ENCODE measurements at regions not wholly inside any gene's neighbourhood (a gene's known extent, or its start where the extent isn't known, plus 50 kb on each side); places are given as distances from the start of the nearest gene placed in this dataset.

DNA sequence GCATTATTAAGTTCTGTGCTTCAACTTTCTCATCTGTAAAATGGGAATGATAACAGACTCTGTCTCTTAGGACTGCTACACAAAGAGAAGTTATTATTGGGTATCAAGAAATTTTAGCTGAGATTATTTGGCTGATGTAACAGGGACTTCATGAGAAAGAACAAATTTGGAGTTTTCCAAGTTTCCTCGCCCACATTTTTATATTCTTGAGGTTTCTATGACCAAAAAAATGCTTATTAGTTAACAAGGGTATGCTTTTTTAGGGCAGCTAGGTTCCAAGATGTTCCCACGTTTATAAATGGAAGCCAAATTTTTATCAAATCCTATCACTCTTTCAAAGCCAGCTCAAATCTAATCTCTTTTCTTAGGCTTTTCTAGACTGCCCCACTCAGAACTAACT is 50.6 kb upstream of the C3orf80 start:
- Histone ChIP-seq H3K4me3 (no peak overlapping the region), H3K4me1 (no peaks in the 10 kb centered on the region), H3K36me3 (no peaks in the 10 kb centered on the region), H3K9me3 (no peaks in the 10 kb centered on the region), H3K27me3 (no peaks in the 10 kb centered on the region), H3K27ac (no peak overlapping the region)
- WGBS, 4 donors, result 68 to 77% (median 69%) methylated on average over 2 of the region's 2 CpGs
- no peak for TF ChIP-seq POLR2A (IDR thresholded peaks at IDR 0.05)
- TF ChIP-seq, protein P1, sequence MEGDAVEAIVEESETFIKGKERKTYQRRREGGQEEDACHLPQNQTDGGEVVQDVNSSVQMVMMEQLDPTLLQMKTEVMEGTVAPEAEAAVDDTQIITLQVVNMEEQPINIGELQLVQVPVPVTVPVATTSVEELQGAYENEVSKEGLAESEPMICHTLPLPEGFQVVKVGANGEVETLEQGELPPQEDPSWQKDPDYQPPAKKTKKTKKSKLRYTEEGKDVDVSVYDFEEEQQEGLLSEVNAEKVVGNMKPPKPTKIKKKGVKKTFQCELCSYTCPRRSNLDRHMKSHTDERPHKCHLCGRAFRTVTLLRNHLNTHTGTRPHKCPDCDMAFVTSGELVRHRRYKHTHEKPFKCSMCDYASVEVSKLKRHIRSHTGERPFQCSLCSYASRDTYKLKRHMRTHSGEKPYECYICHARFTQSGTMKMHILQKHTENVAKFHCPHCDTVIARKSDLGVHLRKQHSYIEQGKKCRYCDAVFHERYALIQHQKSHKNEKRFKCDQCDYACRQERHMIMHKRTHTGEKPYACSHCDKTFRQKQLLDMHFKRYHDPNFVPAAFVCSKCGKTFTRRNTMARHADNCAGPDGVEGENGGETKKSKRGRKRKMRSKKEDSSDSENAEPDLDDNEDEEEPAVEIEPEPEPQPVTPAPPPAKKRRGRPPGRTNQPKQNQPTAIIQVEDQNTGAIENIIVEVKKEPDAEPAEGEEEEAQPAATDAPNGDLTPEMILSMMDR (IDR thresholded peaks at IDR 0.05), result no peak
- no peak for ATAC-seq
- intact Hi-C loops (cut with DNase I), result no loop called here
- DNase-seq, result no peak
